Progenitor cell of endocrine pancreas (in vitro differentiated cells): ENCODE measurements at regions not wholly inside any gene's neighbourhood (a gene's known extent, or its start where the extent isn't known, plus 50 kb on each side); places are given as distances from the start of the nearest gene placed in this dataset.

Experiments used
- DNase-seq: peaks from one replicate; pipeline ENCODE4 v3.0.0; 2021; ENCODE audit warnings: low spot score; ENCODE audit not compliant: unreplicated experiment
- H3K27ac Mint-ChIP-seq: 2 replicates; pipeline ENCODE4 v1.8.0; 2021; ENCODE audit warnings: mild to moderate bottlenecking, moderate library complexity, mixed read lengths
- H3K27me3 Mint-ChIP-seq: 2 replicates; pipeline ENCODE4 v1.8.0; 2021; ENCODE audit warnings: mixed read lengths
- H3K36me3 Mint-ChIP-seq: 2 replicates; pipeline ENCODE4 v1.8.0; 2022; ENCODE audit warnings: mixed read lengths; ENCODE audit not compliant: insufficient read depth
- H3K4me1 Mint-ChIP-seq: 2 replicates; pipeline ENCODE4 v1.8.0; 2021; ENCODE audit warnings: low read depth, mixed read lengths
- H3K4me3 Mint-ChIP-seq: 2 replicates; pipeline ENCODE4 v1.8.0; 2021; ENCODE audit warnings: low read depth, mild to moderate bottlenecking, moderate library complexity, mixed read lengths
- H3K9me3 Mint-ChIP-seq: 2 replicates; pipeline ENCODE4 v1.8.0; 2021; ENCODE audit warnings: low read depth, mixed read lengths
- CTCF ChIP-seq: fragments of 200-600 bp; sonication (generic); IDR thresholded peaks from one replicate; pipeline ENCODE4 v1.5.0; 2021; ENCODE audit warnings: antibody characterized with exemption, mild to moderate bottlenecking; ENCODE audit not compliant: unreplicated experiment

GRCh38 chr3:177928172-177928873 is 607.9 kb upstream of the KCNMB2 start:
- H3K27me3 Mint-ChIP-seq: no peaks in the 10 kb centered on the region
- H3K4me3 Mint-ChIP-seq: no peak overlapping the region
- H3K27ac Mint-ChIP-seq: no peak overlapping the region
- peaks cover 8% of the 10 kb centered on the region for H3K4me1 Mint-ChIP-seq
- no peaks in the 10 kb centered on the region for H3K36me3 Mint-ChIP-seq
- DNase-seq: no peak
- TF ChIP-seq CTCF: no peak
- H3K9me3 Mint-ChIP-seq: peaks cover 6% of the 10 kb centered on the region

GRCh38 chr3:177929310-177929709 is 606.9 kb upstream of the KCNMB2 start:
- no peak for DNase-seq
- no peaks in the 10 kb centered on the region for H3K36me3 Mint-ChIP-seq
- TF ChIP-seq CTCF: no peak
- H3K9me3 Mint-ChIP-seq: peaks cover 3% of the 10 kb centered on the region
- no peak overlapping the region for H3K27ac Mint-ChIP-seq
- H3K27me3 Mint-ChIP-seq: no peaks in the 10 kb centered on the region
- H3K4me3 Mint-ChIP-seq: no peak overlapping the region
- H3K4me1 Mint-ChIP-seq: peaks cover 12% of the 10 kb centered on the region

- Mint-ChIP-seq H3K4me1 (peaks cover 26% of the 10 kb centered on the region), H3K9me3 (no peaks in the 10 kb centered on the region), H3K27me3 (no peaks in the 10 kb centered on the region), H3K4me3 (no peak overlapping the region), H3K36me3 (no peaks in the 10 kb centered on the region), H3K27ac (no peak overlapping the region)
- no peak for DNase-seq
- TF ChIP-seq CTCF: no peak
Measured at GRCh38 chr3:177930771-177931170, 605.5 kb upstream of the KCNMB2 start.

- peaks cover 30% of the 10 kb centered on the region for H3K4me1 Mint-ChIP-seq
- H3K27ac Mint-ChIP-seq: no peak overlapping the region
- TF ChIP-seq CTCF: no peak
- H3K4me3 Mint-ChIP-seq: no peak overlapping the region
- H3K36me3 Mint-ChIP-seq: no peaks in the 10 kb centered on the region
- DNase-seq: no peak
- H3K9me3 Mint-ChIP-seq: no peaks in the 10 kb centered on the region
- no peaks in the 10 kb centered on the region for H3K27me3 Mint-ChIP-seq
Measured at GRCh38 chr3:177931346-177931745, 604.9 kb upstream of the KCNMB2 start.

- Mint-ChIP-seq H3K4me3 (no peak overlapping the region), H3K9me3 (no peaks in the 10 kb centered on the region), H3K27me3 (no peaks in the 10 kb centered on the region), H3K36me3 (no peaks in the 10 kb centered on the region), H3K27ac (no peak overlapping the region), H3K4me1 (peaks cover 30% of the 10 kb centered on the region)
- no peak for DNase-seq
- TF ChIP-seq CTCF: no peak
Measured at GRCh38 chr3:177932346-177932745, 603.9 kb upstream of the KCNMB2 start.
